Activated CD8-positive, alpha-beta memory T cell treated with anti-CD3 and anti-CD28 coated beads, Interleukin-2, amount 50 U/mL, for 1 hour (primary cell): ENCODE measurements at regions not wholly inside any gene's neighbourhood (a gene's known extent, or its start where the extent isn't known, plus 50 kb on each side); places are given as distances from the start of the nearest gene placed in this dataset.

Source experiments
- DNase-seq: peaks from one replicate; pipeline ENCODE4 v3.0.0-alpha.2; 2020; ENCODE audit errors: extremely low read depth

GRCh38 chr14:101480747-101481530 lies 80.4 kb upstream of the DIO3 start:
- no peak for DNase-seq

- DNase-seq: no peak
Observed at GRCh38 chr14:101481557-101481956, 79.7 kb upstream of the DIO3 start.

DNA sequence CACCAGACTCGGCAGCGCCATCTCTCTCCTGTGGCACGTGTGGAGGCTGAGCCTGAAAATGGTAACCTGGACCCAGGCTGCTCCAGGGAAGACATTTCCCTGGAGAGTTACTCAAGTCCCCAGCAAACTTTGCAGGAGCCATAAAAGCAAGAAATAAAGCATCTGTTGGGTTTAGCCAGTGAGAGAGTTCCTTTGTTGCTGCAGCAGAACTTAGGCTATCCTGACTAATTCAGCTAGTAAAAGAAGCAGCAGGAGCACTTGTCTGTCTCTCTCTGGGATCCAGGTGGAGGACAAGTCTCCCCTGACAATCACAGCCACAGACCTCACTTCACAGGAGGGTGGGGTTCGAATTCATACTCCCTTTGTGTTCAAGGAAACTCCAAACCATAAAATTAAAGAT lies 79.2 kb upstream of the DIO3 start:
- DNase-seq: no peak

DNA sequence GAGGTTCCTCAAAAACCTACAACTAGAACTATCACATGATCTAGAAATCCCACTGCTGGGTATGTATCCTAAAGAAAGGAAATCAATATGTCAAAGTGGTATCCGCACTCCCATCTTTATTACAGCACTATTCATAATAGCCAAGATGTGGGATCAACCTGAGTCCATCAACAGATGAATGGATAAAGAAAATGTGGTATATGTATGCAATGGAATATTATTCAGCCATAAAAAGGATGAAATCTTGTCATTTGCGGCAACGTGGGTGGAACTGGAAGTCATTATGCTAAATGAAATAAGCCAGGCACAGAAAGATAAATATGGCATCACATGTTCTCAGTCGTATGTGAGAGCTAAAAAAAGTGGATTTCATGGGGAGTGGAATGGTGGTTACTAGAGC lies 77.5 kb upstream of the DIO3 start:
- DNase-seq: no peak

GRCh38 chr14:101489092-101489760 lies 72.1 kb upstream of the DIO3 start:
- no peak for DNase-seq

GRCh38 chr14:101490771-101491170 lies 70.5 kb upstream of the DIO3 start:
- no peak for DNase-seq

- DNase-seq: no peak
Observed at GRCh38 chr14:101491841-101492240, 69.5 kb upstream of the DIO3 start.

DNA sequence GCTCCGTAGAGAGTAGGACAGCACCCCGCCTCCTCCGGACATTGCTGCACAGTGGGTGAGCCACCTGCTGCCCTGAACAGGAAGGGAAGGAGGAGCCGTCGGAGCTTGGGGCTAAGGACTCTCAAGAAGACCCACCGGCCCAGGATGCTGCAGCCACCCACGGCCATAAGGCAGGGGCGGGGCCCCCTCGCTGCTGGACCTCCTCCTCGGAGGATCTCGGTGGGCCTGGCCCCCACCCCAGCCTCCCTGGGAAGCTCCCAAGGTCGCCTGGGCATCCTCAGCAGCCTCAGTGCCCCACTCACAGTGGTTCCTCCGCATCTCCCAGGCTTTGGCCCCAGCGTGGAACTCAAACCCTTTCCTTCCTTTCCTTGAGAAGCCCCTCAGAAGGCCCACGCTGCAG lies 68.6 kb upstream of the DIO3 start:
- DNase-seq: no peak

DNA sequence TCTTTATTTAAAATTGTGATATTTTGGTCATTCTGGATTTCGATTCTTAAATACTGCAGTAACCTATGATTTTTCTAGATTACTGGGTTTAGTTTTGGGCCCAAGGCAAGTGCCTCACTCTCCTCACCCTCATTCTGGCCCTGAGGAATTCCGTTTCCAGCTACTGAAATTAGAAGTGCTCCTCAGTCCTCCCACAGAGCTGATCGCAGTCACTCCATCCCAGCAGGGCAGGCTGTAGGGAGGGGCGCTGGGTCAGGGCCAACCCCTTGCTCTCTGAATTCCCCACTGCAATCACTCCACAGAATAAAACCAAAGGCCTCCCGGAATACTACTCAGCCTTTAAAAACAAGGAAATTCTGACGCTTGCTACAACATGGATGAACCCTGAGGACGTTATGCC lies 66.5 kb upstream of the DIO3 start:
- no peak for DNase-seq

- no peak for DNase-seq
Observed at GRCh38 chr14:101495284-101495683, 66.0 kb upstream of the DIO3 start.

- DNase-seq: no peak
Observed at GRCh38 chr14:101495827-101496775, 65.2 kb upstream of the DIO3 start.

- DNase-seq: no peak
Observed at GRCh38 chr14:101496776-101497683, 64.3 kb upstream of the DIO3 start.

GRCh38 chr14:101497684-101498525 lies 63.4 kb upstream of the DIO3 start:
- no peak for DNase-seq

DNA sequence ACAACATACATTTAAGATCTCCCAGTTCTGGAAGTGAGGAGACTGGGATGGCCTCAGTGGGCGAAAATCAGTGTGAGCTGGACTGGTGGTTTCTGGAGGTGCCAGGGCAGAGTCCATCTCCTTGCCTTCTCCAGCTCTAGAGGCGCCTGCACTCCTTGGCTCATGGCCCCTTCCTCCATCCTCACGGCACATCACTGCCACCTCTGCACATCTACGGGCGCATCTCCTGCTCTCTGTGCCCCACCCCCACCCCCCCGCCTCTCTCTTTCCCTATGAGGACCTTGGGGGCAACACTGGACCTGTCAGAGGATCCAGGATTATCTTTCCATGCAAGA lies 62.8 kb upstream of the DIO3 start:
- no peak for DNase-seq

DNA sequence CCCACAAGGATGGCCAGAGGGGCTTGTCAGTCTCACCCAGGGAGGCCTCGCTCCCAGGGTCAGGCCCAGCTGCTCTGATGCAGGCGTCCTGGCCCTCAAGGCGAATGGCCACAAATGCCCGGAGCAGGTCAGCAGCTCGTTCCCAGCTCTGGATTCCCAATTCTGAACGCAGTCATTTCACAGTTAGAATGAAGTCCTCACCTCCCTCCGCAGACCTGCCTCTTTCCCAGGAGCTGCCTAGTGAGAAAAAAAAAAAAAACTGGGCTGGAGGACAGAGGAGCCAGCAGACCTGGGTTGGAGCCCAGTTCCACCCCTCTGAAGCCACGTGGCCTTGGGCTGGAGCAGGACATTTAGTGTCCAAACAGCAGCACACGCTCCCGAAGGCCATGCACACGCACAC lies 62.2 kb upstream of the DIO3 start:
- DNase-seq: no peak

DNA sequence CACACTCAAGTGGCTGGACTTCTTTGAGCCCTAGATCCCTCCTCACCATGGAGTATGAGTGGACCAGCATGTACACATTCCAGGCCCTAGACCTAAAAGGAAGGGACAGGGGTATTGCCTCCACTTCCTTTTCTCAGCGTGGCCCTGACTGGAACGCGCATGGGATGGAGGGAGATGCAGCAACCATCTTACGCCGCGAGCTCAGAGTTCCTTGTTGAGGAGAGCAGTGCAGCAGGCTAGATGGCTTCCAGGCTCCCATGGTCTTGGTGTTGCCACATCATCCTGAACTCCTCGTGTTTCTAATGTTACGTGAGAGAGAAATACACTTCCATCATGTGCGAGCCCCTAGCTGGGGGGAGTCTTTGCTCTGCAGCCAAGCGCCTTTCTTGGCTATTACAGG lies 61.8 kb upstream of the DIO3 start:
- no peak for DNase-seq

- DNase-seq: no peak
Observed at GRCh38 chr14:101500061-101500460, 61.2 kb upstream of the DIO3 start.

- DNase-seq: no peak
Observed at GRCh38 chr14:101500681-101501080, 60.6 kb upstream of the DIO3 start.

DNA sequence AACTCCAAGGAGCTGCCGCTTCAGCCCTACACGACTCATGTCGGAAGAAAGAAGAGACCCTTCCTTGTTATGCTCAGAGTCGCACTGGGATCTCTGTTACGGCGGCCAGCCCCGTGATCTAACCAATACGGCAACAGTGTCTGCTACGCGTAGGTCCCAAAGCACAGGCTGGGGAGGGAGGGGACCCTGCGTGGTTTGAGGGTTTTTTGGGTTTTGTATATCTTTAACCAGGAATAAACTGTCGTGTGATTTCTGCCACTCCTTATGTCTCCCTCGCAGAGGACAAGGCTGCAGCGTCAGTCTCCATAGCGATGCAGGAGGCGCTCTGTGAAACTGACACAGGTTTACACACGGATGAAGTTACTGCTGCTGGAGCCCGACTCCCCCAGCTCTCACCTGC lies 60.0 kb upstream of the DIO3 start:
- DNase-seq: no peak

DNA sequence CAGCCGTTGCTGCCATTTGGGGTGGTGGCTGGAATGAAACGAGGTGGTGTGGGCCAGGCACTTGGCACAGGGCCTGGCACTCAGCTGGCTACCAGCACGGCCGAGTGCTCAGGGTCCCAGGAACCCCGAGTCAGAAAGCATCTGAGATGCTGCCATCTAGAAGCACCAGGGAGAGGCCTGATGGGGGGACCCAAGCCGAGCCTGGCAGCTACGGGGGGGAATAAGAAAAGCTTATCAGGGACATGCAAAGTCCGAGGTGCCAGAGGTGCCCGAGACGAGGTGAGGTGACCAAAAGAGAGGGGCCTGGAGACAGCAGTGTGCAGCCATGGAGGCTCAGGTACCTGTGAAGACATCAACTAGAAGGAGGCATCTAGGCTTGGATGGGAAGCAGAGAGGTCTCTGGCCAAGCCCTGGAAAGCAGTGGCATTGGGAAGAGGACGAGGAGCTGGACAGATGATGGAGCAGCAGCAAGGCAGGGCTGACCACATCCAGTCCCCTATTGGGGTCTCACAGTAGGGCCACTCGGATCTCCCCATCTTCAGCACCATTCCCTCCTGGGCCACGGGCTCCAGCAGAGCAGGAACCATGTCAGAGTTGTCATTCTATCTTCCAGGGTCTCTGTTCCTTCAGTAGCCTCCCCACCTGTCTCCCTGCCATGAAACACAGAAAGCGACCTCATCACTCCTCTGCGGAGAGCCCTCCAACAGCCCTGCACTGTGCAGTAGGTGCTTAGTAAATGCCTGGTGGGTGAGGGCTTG lies 59.3 kb upstream of the DIO3 start:
- DNase-seq: no peak
